PFSK-1 (cell line): ENCODE measurements at regions not wholly inside any gene's neighbourhood (a gene's known extent, or its start where the extent isn't known, plus 50 kb on each side); places are given as distances from the start of the nearest gene placed in this dataset.

ENCODE experiments used
- FOXP2 ChIP-seq: optimal IDR thresholded peaks from 2 replicates; pipeline ENCODE3; 2011; ENCODE audit warnings: borderline replicate concordance, control low read depth, inconsistent platforms; ENCODE audit not compliant: insufficient read depth; ENCODE audit errors: extremely low read length, extremely low read depth
- POLR2AphosphoS5 ChIP-seq: IDR thresholded peaks from 2 replicates; pipeline ENCODE4 v1.6.1; 2012; ENCODE audit warnings: low read depth, mild to moderate bottlenecking, control low read depth, low read length, moderate library complexity
- REST ChIP-seq, 2 experiments: IDR thresholded peaks; 2 replicates each; pipeline versions ENCODE4 v1.6.1 to v1.8.0; 2011 to 2012; ENCODE audit warnings: low read depth in 2 of 2, low read length in 2 of 2, control low read depth in 1 of 2, inconsistent platforms in 1 of 2, mild to moderate bottlenecking in 1 of 2, moderate library complexity in 1 of 2; ENCODE audit not compliant: insufficient read depth in 1 of 2
- SIN3A ChIP-seq: IDR thresholded peaks from 2 replicates; pipeline ENCODE4 v1.6.1; 2012; ENCODE audit warnings: mild to moderate bottlenecking, low read length, moderate library complexity, borderline replicate concordance; ENCODE audit not compliant: insufficient read depth
- TAF1 ChIP-seq: IDR thresholded peaks from 2 replicates; pipeline ENCODE4 v1.6.1; 2012; ENCODE audit warnings: low read length, control low read depth, borderline replicate concordance; ENCODE audit not compliant: insufficient read depth

GRCh38 chr15:66993874-66994696, 71.3 kb upstream of the SMAD3 start:
- TF ChIP-seq FOXP2 (no peak), SIN3A (no peak), REST (IDR thresholded peaks at IDR 0.05; ENCODE audit: insufficient read depth in 1 of 2, low read depth in 2 of 2, low read length in 2 of 2) (no peak), POLR2AphosphoS5 (no peak), TAF1 (no peak)

- TF ChIP-seq REST (IDR thresholded peaks at IDR 0.05; ENCODE audit: insufficient read depth in 1 of 2, low read depth in 2 of 2, low read length in 2 of 2) (no peak), TAF1 (no peak), SIN3A (no peak), FOXP2 (no peak), POLR2AphosphoS5 (no peak)
Measured at GRCh38 chr15:66994927-66995656, 70.3 kb upstream of the SMAD3 start.

GRCh38 chr15:66996094-66996493, 69.3 kb upstream of the SMAD3 start:
- TF ChIP-seq FOXP2 = no peak
- no peak for TF ChIP-seq POLR2AphosphoS5
- TF ChIP-seq TAF1 = no peak
- no peak for TF ChIP-seq SIN3A
- no peak for TF ChIP-seq REST (IDR thresholded peaks at IDR 0.05; ENCODE audit: insufficient read depth in 1 of 2, low read depth in 2 of 2, low read length in 2 of 2)

GRCh38 chr15:66997212-66997611, 68.2 kb upstream of the SMAD3 start:
- no peak for TF ChIP-seq TAF1
- TF ChIP-seq POLR2AphosphoS5 = no peak
- no peak for TF ChIP-seq SIN3A
- no peak for TF ChIP-seq FOXP2
- no peak for TF ChIP-seq REST (IDR thresholded peaks at IDR 0.05; ENCODE audit: insufficient read depth in 1 of 2, low read depth in 2 of 2, low read length in 2 of 2)
